ENCODE measurements at regions not wholly inside any gene's neighbourhood (a gene's known extent, or its start where the extent isn't known, plus 50 kb on each side); places are given as distances from the start of the nearest gene placed in this dataset.

DNA sequence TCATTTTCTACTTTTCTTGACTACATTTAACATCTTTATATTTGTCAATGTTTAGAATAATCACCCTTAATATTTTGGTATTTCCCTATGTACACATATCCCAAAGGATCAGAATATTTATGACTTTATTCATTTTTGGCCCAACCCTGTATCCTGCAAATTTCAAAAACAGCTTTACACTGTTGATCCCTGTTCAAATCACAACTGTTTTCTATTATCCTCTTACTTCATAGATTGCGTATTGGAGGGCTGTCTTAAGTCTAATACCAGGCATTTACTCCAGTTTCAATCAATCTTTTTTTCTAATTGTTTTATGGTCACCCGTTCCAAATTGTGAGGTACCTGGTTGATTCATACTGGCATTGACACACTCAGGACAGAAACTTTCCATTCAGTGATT lies 107.9 kb downstream of the RPL22L1 start:
- TF ChIP-seq, protein P1, sequence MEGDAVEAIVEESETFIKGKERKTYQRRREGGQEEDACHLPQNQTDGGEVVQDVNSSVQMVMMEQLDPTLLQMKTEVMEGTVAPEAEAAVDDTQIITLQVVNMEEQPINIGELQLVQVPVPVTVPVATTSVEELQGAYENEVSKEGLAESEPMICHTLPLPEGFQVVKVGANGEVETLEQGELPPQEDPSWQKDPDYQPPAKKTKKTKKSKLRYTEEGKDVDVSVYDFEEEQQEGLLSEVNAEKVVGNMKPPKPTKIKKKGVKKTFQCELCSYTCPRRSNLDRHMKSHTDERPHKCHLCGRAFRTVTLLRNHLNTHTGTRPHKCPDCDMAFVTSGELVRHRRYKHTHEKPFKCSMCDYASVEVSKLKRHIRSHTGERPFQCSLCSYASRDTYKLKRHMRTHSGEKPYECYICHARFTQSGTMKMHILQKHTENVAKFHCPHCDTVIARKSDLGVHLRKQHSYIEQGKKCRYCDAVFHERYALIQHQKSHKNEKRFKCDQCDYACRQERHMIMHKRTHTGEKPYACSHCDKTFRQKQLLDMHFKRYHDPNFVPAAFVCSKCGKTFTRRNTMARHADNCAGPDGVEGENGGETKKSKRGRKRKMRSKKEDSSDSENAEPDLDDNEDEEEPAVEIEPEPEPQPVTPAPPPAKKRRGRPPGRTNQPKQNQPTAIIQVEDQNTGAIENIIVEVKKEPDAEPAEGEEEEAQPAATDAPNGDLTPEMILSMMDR (IDR thresholded peaks at IDR 0.05), result no peak
- TF ChIP-seq POLR2AphosphoS5 (IDR thresholded peaks at IDR 0.05), result no peak

All from breast epithelium (tissue), 3 donors.